NCI-H2029 (cell line): ENCODE measurements at regions not wholly inside any gene's neighbourhood (a gene's known extent, or its start where the extent isn't known, plus 50 kb on each side); places are given as distances from the start of the nearest gene placed in this dataset.

ENCODE experiments used
- DNase-seq: peaks from one replicate; lab custom pipeline; 2025; lab: John Stamatoyannopoulos, UW

DNA sequence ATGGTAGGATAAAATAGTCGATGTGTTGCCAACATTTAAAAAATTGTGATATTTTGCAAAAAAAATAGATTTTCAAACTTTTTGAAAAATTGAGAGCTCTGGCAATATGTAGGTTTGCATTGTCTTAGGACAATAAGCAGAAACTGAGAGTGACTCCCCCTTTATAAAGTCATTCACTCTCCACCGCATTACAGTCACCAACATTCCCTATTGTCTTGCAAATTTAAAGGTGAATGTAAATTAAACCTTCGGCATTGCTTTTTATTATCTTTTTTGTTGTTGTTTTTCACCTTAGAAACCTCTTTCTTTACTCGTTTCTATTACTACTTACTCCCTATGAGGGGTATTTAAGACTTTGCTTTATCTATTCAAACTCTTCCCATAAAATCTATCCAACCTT is 944.2 kb downstream of the DTWD2 start:
- DNase-seq: no peak

DNA sequence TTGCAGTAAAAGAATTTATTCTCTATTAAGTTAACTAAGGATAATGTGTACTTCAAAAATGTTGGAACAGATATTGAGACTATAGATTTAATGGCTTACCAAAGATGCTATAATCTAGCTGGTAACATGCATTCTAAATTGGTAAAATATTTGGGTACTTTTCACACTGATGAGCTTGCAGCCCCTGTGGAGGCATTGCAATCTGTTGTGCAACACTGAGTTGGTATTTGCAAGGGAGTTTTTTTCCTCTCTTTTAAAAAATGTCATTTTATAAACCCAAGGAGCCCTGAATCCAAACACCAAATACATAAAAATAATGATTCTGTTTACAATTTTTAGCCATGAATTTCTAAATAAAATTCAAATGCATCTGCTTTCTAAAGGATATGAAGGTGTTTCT is 944.8 kb downstream of the DTWD2 start:
- DNase-seq: no peak

DNA sequence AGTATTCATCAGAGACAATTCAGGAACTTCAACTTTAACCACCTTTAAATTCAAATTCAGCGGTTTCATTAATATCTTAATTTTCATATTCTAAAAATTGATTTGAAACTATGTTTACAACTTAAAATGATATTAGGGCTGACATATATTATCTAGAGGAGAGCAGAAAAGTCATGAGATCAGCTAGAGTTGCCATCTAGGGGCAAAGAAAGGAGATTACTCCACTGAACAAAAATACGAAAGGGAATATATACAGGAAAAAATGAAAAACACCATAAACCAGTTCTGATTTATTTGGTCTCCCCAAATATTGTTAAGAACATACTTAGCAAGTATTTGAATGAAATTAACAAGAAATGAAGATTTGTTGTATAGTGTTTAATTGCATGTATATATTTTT is 946.3 kb downstream of the DTWD2 start:
- no peak for DNase-seq

DNA sequence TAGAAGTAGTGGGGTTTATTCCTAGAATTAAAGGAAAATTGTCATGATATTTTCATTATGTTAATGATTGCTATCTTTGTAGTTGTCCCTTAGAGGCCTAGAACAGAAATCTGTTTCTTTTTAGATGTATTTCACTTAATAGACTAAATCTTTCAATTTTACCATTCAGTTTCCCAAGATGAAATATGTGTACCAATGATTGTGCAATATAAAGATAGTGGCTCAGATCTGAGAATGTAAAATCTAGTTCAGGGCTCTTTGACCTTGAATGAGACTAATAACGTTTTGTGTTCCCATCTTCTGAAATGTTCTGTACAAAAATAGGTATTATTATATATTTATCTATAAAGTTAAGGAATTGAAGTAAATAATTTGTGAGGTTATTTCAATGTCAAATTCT is 947.9 kb downstream of the DTWD2 start:
- no peak for DNase-seq

DNA sequence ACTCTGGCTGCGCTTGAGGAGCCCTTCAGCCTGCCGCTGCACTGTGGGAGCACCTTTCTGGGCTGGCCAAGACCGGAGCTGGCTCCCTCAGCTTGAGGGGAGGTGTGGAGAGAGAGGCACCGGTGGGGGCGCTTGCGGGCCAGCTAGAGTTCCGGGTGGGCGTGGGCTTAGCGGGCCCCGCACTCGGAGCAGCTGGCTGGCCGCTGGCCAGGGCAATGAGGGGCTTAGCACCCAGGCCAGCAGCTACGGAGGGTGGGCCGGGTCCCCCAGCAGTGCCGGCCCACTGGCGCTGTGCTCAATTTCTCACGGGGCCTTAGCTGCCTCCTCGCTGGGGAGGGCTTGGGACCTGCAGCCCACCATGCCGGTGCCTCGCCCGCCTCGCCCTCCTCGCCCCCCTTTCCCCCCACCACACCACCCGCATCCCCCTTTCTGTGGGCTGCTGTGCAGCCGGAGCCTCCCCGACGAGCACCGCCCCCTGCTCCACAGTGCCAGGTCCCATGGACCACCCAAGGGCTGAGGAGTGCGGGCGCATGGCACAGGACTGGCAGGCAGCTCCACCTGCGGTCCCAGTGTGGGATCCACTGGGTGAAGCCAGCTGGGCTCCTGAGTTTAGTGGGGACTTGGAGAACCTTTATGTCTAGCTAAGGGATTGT is 954.5 kb downstream of the DTWD2 start:
- DNase-seq: no peak

DNA sequence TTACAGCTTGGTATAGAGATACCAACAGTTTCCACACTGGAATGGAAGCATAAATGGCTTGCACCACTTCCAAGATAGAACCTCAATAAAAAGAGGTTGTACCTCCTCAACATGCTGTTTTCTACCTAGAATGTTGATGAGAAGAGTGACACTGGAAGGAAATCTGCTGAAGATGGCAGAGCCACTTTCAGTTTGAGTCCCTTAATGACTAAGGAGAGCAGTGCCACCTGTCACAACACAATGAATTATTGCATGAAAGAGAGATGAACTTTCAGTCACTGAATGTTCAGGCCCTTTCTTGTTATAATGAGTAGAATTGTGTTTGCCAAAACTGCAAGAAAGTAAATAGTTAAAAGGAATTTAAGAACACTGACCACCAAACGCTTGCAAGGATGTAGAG is 958.5 kb downstream of the DTWD2 start:
- no peak for DNase-seq

DNA sequence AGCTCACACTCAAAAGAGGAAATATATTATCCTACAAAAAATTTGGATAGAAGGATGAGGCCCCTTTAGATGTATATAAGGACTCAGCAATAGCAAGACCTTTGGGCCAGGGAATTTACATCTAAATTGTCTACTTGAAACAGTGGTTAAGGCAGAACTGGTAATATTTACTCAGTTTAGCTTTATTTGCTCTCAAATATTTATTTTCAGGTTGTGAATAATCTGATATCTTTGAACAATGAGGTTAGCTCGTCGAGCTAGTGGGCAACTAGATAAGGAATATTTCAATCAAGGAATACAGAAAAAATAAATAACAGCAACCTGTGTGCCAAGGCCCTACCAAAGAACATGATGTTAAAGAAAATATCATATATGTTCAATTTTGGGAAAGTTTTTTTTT is 966.3 kb downstream of the DTWD2 start:
- DNase-seq: no peak

DNA sequence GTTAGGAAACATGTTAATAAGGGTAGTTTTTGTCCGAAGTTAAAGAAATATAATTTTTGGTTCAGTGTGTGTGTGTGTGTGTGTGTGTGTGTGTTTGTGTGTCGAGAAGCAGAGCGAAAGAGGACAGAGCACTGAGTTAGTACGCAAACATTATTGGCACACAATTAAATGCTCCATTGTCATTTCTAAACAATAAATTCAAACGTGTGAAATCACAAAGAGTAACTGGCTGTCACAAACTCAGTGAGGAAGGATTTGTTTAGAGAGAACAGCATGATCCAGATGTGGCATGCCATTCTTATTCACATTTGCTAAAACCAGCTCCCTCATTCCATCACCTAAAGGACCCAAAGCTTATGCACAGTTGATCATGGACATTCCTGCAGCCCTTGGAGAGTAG is 970.8 kb downstream of the DTWD2 start:
- no peak for DNase-seq

DNA sequence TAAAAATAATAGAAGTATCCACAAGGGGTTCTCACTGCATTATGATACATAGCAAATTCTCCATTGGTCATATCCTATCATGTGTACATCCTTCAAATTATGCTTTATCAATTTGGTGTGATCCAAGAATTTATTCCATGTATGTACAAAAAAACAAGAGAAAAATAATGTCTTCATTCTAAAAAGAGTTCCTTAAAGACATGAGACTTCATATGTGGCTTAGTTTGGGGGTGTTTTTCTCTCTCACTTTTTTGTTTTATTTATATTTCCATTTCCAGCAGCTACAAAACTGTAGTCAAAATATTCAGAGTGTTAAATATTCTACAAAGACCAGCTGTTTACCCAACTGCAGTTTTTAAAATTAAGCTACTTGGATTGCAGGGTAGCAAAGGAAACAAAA is 972.0 kb downstream of the DTWD2 start:
- DNase-seq: no peak

DNA sequence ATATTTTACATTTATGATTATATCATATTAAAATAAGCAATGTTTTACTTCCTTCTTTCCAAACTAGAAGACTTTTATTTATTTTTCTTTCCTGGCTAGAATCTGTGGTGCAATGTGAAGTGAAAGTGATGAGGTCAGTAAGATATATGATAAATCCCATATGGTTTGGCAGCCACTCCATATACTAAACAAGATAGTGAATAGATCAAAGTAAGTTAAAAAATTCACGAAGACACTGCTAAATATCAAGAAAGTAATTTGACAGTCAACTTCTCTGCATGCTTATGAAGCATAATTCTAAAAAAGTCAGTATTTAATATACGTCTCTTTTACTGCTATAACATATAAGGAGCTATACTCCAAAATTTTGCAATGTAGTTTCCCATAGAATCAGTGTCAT is 972.8 kb downstream of the DTWD2 start:
- DNase-seq: no peak

DNA sequence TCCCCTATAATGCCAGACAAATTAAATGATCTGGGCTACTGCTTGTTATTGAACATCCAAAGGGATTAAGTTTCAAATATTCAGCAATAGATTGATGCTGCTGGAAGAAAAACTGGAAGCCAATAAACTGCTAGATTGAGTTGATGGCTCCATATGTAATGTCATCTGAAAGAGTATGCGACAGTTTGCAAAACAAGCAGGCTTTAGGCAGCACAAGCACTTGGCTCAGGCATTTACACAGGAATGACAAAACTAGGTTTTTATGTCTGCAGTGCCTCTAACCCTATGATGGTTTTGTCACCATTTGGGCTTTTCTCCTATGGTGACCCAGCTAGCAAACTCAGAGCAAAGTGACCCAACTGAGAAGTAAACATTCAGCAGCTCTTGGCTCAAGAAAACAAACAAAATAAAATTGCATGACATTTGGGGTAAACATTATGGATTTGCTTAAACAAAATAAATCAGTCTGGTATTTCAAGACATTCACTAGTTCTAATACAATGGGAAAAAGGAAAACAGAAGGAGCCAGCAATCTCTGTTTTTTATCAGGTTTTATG is 978.5 kb downstream of the DTWD2 start:
- DNase-seq: no peak

DNA sequence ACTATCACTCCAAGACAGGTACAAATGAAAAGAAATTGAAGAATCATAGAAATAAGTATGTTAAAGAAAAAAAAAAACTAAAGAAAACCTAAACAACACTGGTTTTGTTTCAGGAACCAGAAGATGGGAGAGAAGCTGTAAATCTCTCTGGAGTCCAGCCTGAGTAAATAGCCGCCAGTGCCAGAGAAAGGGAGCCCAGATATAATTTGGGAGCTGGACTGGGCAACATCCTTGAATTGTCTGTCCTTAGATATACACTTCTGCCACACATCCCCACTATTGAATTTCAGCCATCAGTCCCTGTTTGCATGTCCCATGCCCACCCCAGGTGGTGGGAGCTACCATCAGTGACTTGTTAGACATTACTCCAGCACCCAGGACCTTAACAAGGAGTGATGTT is 979.6 kb downstream of the DTWD2 start:
- DNase-seq: no peak

DNA sequence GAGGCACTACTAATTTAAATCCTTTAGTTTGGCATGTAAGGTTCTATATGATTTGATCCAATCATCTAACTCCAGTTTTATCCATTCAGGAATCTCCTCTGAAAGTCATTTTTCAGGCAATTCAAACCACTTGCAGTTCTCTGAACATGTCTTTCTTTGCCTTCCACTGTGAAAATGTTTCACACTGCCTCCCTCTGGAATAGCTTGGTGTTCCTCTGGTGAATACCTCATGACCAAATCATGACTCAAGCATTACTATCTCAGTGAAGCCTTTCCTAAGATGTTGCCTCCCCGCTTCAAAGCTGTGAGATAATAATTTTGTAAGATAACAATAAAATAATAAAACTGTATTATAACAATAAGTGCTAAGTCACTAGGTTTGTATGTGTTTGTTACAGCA is 981.1 kb downstream of the DTWD2 start:
- no peak for DNase-seq

DNA sequence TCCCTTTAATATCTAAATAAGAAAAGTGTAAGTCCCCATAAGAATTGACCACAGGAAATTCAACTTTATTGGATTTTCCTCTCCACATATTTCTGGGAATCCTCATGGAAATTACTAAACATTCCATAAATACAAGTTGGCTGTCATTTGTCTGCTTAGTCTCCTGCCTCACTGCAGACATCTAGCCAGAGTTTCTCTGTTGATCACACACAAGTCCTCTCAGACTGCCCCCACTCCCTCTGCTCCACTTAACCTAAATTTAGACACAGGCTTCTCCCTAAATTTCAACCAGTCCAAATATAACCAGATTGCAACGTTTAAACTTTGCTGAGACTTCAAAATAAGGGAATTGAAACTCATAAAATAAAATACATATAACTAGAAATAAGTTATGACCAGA is 982.1 kb downstream of the DTWD2 start:
- no peak for DNase-seq

DNA sequence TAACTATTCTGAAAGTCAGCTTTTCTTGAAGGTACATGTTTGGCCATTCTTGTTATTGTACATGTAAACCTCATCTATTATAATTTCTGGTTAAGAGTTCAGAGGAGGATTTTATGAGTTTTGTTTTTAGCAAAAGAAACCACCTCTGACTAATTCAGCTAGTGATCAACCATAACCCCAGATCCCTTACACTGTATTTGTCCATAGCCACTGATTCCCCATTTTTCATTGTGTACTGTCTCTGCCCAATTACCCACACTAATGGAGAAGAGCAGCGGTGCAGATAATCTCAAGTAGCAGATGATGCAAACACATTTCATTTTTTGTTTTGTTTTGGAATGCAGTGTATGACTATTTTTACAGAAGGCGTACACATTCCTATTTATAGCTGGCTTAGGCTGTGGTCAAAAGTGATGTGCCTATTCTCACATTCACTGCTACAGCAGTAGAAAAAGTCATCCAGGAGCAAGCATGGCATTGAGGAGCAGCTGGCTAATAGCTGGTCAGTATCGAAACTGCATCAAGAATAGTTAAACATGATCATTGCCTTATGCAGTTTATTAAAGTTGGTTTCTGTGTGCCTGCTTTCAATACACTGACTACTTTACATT is 988.3 kb downstream of the DTWD2 start:
- no peak for DNase-seq

DNA sequence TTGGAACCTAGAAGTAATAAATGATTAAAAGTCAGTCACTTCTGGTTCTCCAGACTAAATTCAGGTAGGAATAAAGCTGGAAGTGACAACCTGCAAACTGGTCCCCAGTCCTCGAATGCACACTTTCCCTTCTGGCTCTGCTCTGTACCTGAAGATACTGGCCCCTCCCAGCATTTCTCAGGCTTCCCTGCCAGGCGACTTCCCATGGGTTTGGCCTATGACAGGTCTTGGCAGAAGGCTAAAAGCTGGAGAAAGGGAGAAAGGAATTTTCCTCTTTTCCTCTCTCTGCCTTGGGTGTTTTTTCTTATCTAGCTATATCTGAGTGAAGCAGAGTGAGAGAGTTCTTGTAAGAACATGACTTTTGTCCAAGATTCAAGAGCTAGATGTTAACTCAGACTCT is 1005.7 kb downstream of the DTWD2 start:
- no peak for DNase-seq

DNA sequence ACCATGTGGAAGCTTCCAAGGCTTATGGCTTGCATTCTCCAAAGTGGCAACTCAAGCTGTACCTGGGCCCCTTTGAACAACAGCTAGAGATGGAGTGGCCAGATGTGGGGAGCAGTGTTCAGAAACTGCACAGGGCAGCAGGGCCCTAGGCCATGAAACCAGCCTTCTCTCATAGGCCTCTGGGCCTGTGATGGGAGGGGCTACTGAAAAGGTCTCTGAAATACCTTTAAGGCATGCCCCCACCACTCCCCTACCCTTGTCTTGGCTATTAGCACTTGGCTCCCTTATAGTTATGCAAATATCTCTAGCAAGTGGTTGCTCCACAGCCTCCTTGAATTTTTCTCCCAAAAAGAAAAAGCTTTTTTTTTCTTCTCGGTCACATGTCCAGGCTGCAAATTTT is 1014.6 kb downstream of the DTWD2 start:
- DNase-seq: no peak

DNA sequence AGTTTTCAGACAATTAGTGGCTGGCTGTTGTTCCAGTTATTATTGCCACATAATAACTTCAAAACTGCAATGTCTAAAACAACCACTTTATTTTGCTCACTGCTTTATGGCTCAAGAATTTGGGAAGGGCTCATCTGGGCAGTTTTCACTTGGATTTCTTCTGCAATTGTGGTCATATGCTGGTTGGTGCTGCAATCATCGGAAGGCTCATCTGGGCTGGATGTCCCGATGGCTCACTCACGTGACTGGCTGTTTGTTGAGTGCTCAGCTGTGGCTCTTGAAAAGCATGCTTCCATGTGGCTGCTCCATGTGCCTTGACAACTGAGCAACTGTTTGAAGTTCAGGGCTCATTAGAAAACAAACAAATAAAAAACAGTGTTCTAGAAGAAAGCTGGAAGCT is 1032.5 kb downstream of the DTWD2 start:
- DNase-seq: no peak

DNA sequence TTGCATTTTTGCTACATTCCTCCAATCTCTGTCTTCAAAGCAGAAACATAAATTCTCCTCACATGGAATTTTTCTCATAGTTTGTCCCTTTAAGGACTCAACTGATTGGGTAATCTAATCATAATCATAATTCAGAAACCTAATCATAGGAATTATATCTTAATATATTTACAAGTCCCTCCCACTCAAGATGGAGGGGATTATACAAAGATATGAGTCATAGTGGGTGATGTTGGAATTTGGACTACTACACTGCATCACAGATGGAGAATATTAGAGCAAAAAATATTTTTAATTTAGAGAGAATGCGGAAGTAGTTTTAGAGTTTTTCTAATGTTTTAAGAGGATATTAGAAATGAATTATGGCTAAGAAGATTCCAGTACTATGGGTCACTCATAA is 1034.0 kb downstream of the DTWD2 start:
- DNase-seq: no peak

DNA sequence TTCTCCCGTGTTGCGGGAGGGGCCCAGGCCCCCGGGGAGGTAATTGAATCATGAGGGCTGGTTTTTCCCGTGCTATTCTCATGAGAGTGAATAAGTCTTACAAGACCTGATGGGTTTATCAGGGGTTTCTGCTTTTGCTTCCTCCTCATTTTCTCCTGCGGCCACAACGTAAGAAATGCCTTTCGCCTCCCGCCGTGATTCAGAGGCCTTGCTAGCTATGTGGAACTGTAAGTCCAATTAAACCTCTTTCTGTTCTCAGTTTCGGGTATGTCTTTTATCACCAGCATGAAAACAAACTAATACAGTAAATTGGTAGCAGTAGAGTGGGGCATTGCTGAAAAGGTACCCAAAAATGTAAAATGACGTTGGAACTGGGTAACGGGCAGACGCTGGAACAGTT is 1035.1 kb downstream of the DTWD2 start:
- no peak for DNase-seq

DNA sequence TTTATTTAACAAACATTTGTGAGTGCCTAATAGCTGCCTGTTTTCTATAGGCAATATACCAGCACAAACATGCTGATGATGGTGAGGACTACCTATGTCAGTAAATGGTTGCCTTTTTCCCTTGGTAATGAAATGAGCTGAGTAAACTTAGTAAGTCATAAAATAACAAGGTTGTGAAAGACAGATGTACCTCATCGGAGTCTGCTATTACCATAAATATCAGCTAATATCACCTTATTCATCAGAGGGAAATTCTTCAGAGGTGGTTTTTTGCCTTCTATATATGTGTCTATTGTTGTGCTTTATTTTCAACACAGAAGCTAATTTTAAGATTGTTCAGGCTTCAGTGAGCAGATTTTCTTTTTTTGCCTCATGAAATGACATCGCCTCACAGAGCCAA is 1040.5 kb downstream of the DTWD2 start:
- no peak for DNase-seq

DNA sequence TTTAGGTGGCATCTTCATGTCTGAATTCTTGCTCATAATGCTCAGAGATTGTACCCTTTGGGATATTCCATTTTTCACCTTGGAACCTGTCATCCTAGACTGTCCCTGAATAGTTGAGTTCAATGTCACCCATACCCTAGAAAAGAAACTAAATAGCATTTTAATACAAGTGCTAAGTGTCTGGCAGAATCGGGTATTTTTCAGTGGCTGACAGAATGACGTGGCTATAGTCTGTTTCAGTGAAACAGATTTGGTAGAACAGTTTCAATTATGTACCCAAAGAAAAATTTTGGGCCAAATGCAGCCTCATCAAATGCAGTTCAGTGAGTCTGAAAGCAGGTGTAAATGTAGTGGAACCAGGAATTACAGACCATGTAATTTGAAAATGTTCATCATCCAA is 1041.2 kb downstream of the DTWD2 start:
- DNase-seq: no peak

DNA sequence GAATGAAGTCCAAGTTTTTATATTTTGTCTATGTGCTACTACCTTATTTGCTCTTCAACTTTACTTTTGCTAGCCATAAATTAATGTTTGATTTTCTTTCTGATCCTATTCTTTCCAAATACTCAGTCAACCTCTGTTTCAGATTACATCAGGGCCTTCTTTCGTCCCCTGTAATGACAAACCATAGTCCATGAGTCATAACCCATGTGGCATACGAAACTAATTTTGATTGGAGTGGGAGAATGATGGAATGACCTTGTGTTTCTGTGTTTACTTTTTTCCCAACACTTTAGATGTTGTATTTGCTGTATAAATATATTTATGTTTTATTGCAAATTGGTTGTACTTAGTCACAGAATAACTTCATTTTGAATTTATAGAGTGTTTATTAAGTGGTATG is 1043.1 kb downstream of the DTWD2 start:
- no peak for DNase-seq

DNA sequence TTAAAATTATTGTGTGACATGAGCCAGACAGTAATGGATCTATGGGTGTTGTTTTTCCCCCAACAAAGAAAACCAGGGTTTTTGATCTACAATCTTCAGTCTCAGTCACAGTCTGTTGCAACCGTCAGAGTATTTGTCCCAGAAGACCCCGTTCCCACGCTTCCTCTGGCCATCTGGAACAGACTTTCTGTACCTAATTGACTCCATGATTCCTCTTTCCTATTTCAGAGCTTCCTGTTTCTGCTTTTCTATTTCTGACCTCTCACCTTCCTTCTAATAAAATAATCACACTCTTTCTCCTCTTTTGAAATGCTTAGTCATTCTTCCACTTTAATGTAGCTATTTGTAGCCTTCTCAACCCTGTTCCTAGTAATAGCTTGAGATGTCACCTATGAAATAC is 1044.8 kb downstream of the DTWD2 start:
- no peak for DNase-seq
